Gastroesophageal sphincter (tissue), 4 donors: ENCODE measurements at regions not wholly inside any gene's neighbourhood (a gene's known extent, or its start where the extent isn't known, plus 50 kb on each side); places are given as distances from the start of the nearest gene placed in this dataset.
"Not testable (repeated sequence)": the region's sequence is repeated elsewhere in the genome, so short reads cannot be mapped to it uniquely, and the experiment has no call there.

Experiments
- ATAC-seq: fragments of 150-250 bp; one replicate; pipeline ENCODE4 v1.9.1; 2016; ENCODE audit warnings: mild to moderate bottlenecking, moderate library complexity
- H3K27ac ChIP-seq, 4 donors: fragments of 200-600 bp; sonication (generic) in 3 of 4; 1 replicate in 3 of 4; 2 replicates in 1 of 4; pipeline ENCODE4 v1.5.1; 2016 to 2019
- H3K27me3 ChIP-seq: fragments of 200-600 bp; sonication (generic); one replicate; pipeline ENCODE4 v1.5.1; 2019
- H3K36me3 ChIP-seq, 2 donors: fragments of 200-600 bp; sonication (generic); one replicate each; pipeline ENCODE4 v1.5.1; 2019; ENCODE audit warnings: control low read depth in 1 of 2
- H3K4me1 ChIP-seq, 3 donors: fragments of 200-600 bp; sonication (generic); 1 replicate in 2 of 3; 2 replicates in 1 of 3; pipeline ENCODE4 v1.5.1; 2016 to 2019; ENCODE audit warnings: control low read depth in 2 of 3
- H3K4me3 ChIP-seq, 2 donors: fragments of 200-600 bp; sonication (generic); one replicate each; pipeline ENCODE4 v1.5.1; 2019; ENCODE audit warnings: mild to moderate bottlenecking in 1 of 2, moderate library complexity in 1 of 2
- H3K9me3 ChIP-seq, 3 donors: fragments of 200-600 bp; sonication (generic); one replicate each; pipeline ENCODE4 v1.5.1; 2017 to 2019; ENCODE audit warnings: control low read depth in 2 of 3
- CTCF ChIP-seq, 4 experiments: fragments of 200-600 bp in 2 of 4; fragments of 450-650 bp in 2 of 4; sonication (generic) in 1 of 4; IDR thresholded peaks; one replicate each; pipeline ENCODE4 v1.5.1; 2017 to 2019; ENCODE audit warnings: antibody characterized with exemption in 4 of 4, mild to moderate bottlenecking in 2 of 4, moderate library complexity in 2 of 4
- EP300 ChIP-seq: sonication (generic); formaldehyde crosslinking; IDR thresholded peaks from one replicate; pipeline ENCODE4 v1.6.1; 2017; ENCODE audit warnings: antibody characterized with exemption, mild to moderate bottlenecking
- POLR2A ChIP-seq, 2 donors: fragments of 450-650 bp; IDR thresholded peaks; one replicate each; pipeline ENCODE4 v1.6.1; 2017; ENCODE audit warnings: antibody characterized with exemption in 2 of 2, mild to moderate bottlenecking in 2 of 2, moderate library complexity in 1 of 2
- POLR2AphosphoS5 ChIP-seq: sonication (generic); formaldehyde crosslinking; IDR thresholded peaks from one replicate; pipeline ENCODE4 v1.6.1; 2017; ENCODE audit warnings: antibody characterized with exemption
- WGBS, 2 donors: methylation state at CpG; one replicate each; pipeline ENCODE4 v1.1.5; 2018; ENCODE audit warnings: low coverage in 1 of 2; 5-methylcytosine and 5-hydroxymethylcytosine counted together

- peaks cover 11% of the 10 kb centered on the region for H3K27me3 ChIP-seq
- H3K36me3 ChIP-seq: no peaks in the 10 kb centered on the region
- TF ChIP-seq POLR2AphosphoS5: no peak
- no peak for TF ChIP-seq EP300
- TF ChIP-seq POLR2A (IDR thresholded peaks at IDR 0.05): no peak
- TF ChIP-seq CTCF (IDR thresholded peaks at IDR 0.05): no peak
- H3K4me1 ChIP-seq: no peaks in the 10 kb centered on the region
- ATAC-seq: no peak
- H3K9me3 ChIP-seq: peaks cover 0 to 9% (median 0%) of the 10 kb centered on the region in 3 donors
- H3K4me3 ChIP-seq: no peak overlapping the region
- H3K27ac ChIP-seq: no peak overlapping the region
- WGBS, 2 donors: 83 to 100% methylated on average over 1 of the region's 1 CpG
Measured at GRCh38 chr12:131395971-131396573, 314.8 kb upstream of the SFSWAP start.

GRCh38 chr12:131397493-131398181 is 313.3 kb upstream of the SFSWAP start:
- no peak for ATAC-seq
- WGBS, 2 donors: 79 to 82% methylated on average over 2 to 3 of the region's 5 CpGs
- Histone ChIP-seq H3K4me3 (no peak overlapping the region), H3K36me3 (no peaks in the 10 kb centered on the region), H3K9me3 (peaks cover 0 to 9% (median 0%) of the 10 kb centered on the region in 3 donors), H3K27ac (no peak overlapping the region), H3K4me1 (peaks cover 0 to 7% (median 0%) of the 10 kb centered on the region in 3 donors), H3K27me3 (no peaks in the 10 kb centered on the region)
- TF ChIP-seq CTCF (IDR thresholded peaks at IDR 0.05): no peak

- Histone ChIP-seq H3K9me3 (peaks cover 0 to 9% (median 0%) of the 10 kb centered on the region in 3 donors), H3K4me3 (no peak overlapping the region), H3K36me3 (no peaks in the 10 kb centered on the region), H3K27ac (no peak overlapping the region), H3K27me3 (no peaks in the 10 kb centered on the region), H3K4me1 (peaks cover 0 to 11% (median 0%) of the 10 kb centered on the region in 3 donors)
- TF ChIP-seq EP300 (no peak), CTCF (IDR thresholded peaks at IDR 0.05) (no peak), POLR2A (IDR thresholded peaks at IDR 0.05) (no peak), POLR2AphosphoS5 (no peak)
- no peak for ATAC-seq
Measured at GRCh38 chr12:131399000-131399399, 311.9 kb upstream of the SFSWAP start.

- not testable (repeated sequence) for H3K4me3 ChIP-seq, ATAC-seq, H3K9me3 ChIP-seq, H3K36me3 ChIP-seq, H3K27ac ChIP-seq, H3K27me3 ChIP-seq
- peaks cover 0 to 11% (median 0%) of the 10 kb centered on the region in 3 donors for H3K4me1 ChIP-seq
- no CpG with 5 or more reads among the region's 4 CpGs for WGBS, 2 donors
Measured at GRCh38 chr12:131400668-131401294, 310.1 kb upstream of the SFSWAP start.

- peak overlapping the region in 2 of 4 donors; percentile 22 to 62 for H3K27ac ChIP-seq
- H3K36me3 ChIP-seq, H3K4me3 ChIP-seq, H3K9me3 ChIP-seq, H3K27me3 ChIP-seq: not testable (repeated sequence)
- ATAC-seq: peak; percentile 80
- peaks cover 0 to 11% (median 0%) of the 10 kb centered on the region in 3 donors for H3K4me1 ChIP-seq
- WGBS, 2 donors: 31 to 36% methylated on average over 3 to 11 of the region's 13 CpGs
- peak; percentile 68 for TF ChIP-seq POLR2AphosphoS5
Measured at GRCh38 chr12:131401907-131402633, 308.8 kb upstream of the SFSWAP start.
